Type B pancreatic cell (in vitro differentiated cells): ENCODE measurements at regions not wholly inside any gene's neighbourhood (a gene's known extent, or its start where the extent isn't known, plus 50 kb on each side); places are given as distances from the start of the nearest gene placed in this dataset.

ENCODE experiments used
- DNase-seq: peaks from one replicate; pipeline ENCODE4 v3.0.0; 2021; ENCODE audit warnings: mixed read lengths; ENCODE audit not compliant: unreplicated experiment; ENCODE audit errors: extremely low spot score
- H3K27ac Mint-ChIP-seq: 2 replicates; pipeline ENCODE4 v1.8.0; 2021; ENCODE audit warnings: mild to moderate bottlenecking, mixed read lengths
- H3K27me3 Mint-ChIP-seq: 2 replicates; pipeline ENCODE4 v1.8.0; 2021; ENCODE audit warnings: mixed read lengths
- H3K36me3 Mint-ChIP-seq: 2 replicates; pipeline ENCODE4 v1.8.0; 2021; ENCODE audit warnings: mixed read lengths
- H3K4me1 Mint-ChIP-seq: one replicate; pipeline ENCODE4 v1.8.0; 2021; ENCODE audit warnings: mixed read lengths; ENCODE audit not compliant: unreplicated experiment
- H3K4me3 Mint-ChIP-seq: 2 replicates; pipeline ENCODE4 v1.8.0; 2021; ENCODE audit warnings: mild to moderate bottlenecking, mixed read lengths
- H3K9me3 Mint-ChIP-seq: 2 replicates; pipeline ENCODE4 v1.8.0; 2021; ENCODE audit warnings: mixed read lengths
- TF ChIP-seq, protein P1 (sequence below): fragments of 200-600 bp; sonication (generic); conservative IDR thresholded peaks from 2 replicates; pipeline ENCODE4 v1.5.0; 2021; ENCODE audit warnings: antibody characterized with exemption, mild to moderate bottlenecking

DNA sequence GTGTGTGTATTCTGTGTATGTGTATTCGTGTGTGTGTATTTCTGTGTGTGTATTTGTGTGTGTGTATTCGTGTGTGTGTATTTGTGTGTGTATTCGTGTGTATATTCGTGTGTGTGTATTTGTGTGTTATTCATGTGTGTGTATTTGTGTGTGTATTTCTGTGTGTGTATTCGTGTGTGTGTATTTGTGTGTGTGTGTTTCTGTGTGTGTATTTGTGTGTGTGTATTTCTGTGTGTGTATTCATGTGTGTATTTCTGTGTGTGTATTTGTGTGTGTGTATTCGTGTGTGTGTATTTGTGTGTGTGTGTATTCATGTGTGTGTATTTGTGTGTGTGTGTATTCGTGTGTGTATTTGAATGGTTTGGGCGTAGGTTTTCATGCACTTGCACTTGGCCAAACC is 405.4 kb downstream of the SOX2 start:
- Mint-ChIP-seq H3K4me3 (no peak overlapping the region), H3K27ac (no peak overlapping the region), H3K36me3 (no peaks in the 10 kb centered on the region), H3K9me3 (no peaks in the 10 kb centered on the region), H3K27me3 (no peaks in the 10 kb centered on the region), H3K4me1 (peaks cover 5% of the 10 kb centered on the region)
- TF ChIP-seq, protein P1, sequence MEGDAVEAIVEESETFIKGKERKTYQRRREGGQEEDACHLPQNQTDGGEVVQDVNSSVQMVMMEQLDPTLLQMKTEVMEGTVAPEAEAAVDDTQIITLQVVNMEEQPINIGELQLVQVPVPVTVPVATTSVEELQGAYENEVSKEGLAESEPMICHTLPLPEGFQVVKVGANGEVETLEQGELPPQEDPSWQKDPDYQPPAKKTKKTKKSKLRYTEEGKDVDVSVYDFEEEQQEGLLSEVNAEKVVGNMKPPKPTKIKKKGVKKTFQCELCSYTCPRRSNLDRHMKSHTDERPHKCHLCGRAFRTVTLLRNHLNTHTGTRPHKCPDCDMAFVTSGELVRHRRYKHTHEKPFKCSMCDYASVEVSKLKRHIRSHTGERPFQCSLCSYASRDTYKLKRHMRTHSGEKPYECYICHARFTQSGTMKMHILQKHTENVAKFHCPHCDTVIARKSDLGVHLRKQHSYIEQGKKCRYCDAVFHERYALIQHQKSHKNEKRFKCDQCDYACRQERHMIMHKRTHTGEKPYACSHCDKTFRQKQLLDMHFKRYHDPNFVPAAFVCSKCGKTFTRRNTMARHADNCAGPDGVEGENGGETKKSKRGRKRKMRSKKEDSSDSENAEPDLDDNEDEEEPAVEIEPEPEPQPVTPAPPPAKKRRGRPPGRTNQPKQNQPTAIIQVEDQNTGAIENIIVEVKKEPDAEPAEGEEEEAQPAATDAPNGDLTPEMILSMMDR: no peak
- no peak for DNase-seq

DNA sequence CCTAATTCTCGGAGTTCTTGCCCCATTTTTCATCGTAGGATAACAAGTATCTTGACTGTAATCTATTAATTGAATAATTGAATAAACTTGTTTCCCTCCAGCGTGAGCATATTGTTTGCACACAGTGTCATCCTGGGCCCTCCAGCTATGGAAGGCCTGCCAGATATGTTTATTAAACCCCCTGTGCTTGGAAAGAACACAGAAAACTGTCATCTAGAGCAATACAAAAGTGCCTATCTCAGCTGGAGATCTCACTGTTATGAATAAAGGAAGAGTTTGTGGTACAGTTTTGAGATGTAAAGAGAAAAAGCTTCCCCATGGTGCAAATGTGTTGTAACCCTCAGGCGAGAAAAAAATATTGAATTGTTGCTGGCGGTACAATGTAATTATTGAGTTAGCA is 405.9 kb downstream of the SOX2 start:
- Mint-ChIP-seq H3K27me3 (no peaks in the 10 kb centered on the region), H3K4me3 (no peak overlapping the region), H3K27ac (no peak overlapping the region), H3K9me3 (no peaks in the 10 kb centered on the region), H3K4me1 (peaks cover 5% of the 10 kb centered on the region), H3K36me3 (no peaks in the 10 kb centered on the region)
- TF ChIP-seq, protein P1: no peak
- no peak for DNase-seq

DNA sequence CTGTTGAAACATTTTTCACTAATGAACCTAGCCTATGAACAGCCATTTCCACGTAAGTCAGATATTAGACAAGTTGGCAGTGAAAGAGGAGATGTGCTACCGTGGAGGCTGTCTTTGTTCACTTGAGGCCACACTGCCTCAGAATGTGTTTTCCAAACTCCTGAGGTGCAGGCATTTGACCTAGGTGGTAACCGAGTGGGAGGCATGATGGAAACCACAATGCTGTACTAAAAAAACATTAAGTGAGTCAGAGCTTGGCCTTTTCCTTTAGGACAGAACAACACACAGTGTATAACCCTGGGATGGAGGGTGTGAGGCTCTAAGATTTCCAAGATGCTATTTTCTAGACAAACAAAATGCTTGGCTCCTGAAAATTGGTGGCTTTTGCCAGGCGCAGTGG is 406.3 kb downstream of the SOX2 start:
- H3K27ac Mint-ChIP-seq: no peak overlapping the region
- H3K4me3 Mint-ChIP-seq: no peak overlapping the region
- H3K36me3 Mint-ChIP-seq: no peaks in the 10 kb centered on the region
- H3K4me1 Mint-ChIP-seq: peaks cover 5% of the 10 kb centered on the region
- no peaks in the 10 kb centered on the region for H3K27me3 Mint-ChIP-seq
- TF ChIP-seq, protein P1: no peak
- no peak for DNase-seq
- no peaks in the 10 kb centered on the region for H3K9me3 Mint-ChIP-seq

DNA sequence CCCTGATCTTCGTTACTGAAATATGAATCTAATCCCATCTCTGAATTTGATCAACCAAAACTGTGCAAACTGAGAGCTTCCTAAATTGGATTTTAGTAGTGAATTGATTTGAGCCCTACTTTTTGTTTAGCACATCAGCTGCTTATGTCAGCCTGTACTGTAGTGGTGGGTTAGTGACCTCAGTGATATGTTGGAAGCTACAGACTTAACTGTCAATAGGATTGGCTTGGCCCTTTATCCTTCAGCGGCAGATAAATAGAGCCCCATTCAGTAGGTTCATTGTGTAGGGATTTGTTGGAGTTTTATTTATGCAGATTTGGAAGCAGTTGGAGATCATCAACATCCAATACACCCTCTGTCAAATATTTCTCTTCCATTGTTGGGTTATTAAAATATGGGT is 409.7 kb downstream of the SOX2 start:
- Mint-ChIP-seq H3K9me3 (no peaks in the 10 kb centered on the region), H3K27me3 (no peaks in the 10 kb centered on the region), H3K4me1 (peaks cover 5% of the 10 kb centered on the region), H3K4me3 (no peak overlapping the region), H3K36me3 (no peaks in the 10 kb centered on the region), H3K27ac (no peak overlapping the region)
- DNase-seq: no peak
- TF ChIP-seq, protein P1: no peak

DNA sequence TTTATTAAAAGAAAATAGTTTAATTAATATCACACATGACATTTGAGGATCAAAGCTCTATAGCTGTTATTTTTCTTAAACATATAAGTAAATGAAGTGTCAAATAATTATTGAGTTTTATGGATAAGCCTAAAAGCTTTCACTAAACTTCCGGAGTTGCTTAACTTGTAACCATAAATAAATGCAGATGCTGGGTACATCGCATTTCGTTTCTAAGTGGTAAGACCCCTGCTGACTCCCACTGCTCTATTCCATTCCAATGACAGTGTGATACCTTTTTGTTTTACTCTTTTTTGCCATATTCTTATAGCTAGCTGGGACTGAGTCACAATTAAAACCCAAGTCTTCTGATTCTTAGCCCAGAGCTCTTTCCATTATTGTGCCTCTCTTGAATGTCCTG is 411.1 kb downstream of the SOX2 start:
- Mint-ChIP-seq H3K36me3 (no peaks in the 10 kb centered on the region), H3K4me3 (no peak overlapping the region), H3K4me1 (peaks cover 5% of the 10 kb centered on the region), H3K27me3 (no peaks in the 10 kb centered on the region), H3K27ac (no peak overlapping the region), H3K9me3 (no peaks in the 10 kb centered on the region)
- no peak for DNase-seq
- TF ChIP-seq, protein P1: no peak

DNA sequence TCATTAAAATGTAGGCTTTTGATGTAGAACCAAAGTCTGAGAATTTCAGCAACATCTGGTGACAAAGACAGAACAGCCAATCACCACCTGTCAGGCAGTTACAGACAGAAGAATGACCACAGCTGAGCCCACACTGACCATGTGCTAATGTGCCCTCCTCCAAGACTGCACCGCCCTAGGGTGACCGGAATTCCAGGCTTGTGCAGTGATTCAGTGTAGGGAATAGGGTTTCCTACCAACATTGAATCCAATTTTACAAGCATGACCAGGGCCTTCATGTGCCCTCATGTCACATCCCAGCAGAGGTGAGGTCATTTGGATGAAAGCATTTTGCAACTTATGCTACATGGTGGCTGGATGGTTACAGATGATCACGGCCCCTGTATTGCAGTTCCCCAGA is 412.5 kb downstream of the SOX2 start:
- Mint-ChIP-seq H3K4me1 (peaks cover 5% of the 10 kb centered on the region), H3K9me3 (no peaks in the 10 kb centered on the region), H3K27me3 (no peaks in the 10 kb centered on the region), H3K4me3 (no peak overlapping the region), H3K36me3 (no peaks in the 10 kb centered on the region), H3K27ac (no peak overlapping the region)
- TF ChIP-seq, protein P1: no peak
- DNase-seq: no peak
